H1 (cell line): ENCODE measurements at regions not wholly inside any gene's neighbourhood (a gene's known extent, or its start where the extent isn't known, plus 50 kb on each side); places are given as distances from the start of the nearest gene placed in this dataset.

Source experiments
- GABPA ChIP-seq: IDR thresholded peaks from 2 replicates; pipeline ENCODE4 v1.6.1; 2011; ENCODE audit warnings: mild to moderate bottlenecking, low read length, moderate library complexity, borderline replicate concordance; ENCODE audit not compliant: insufficient read depth
- HDAC2 ChIP-seq, 2 experiments: fragments of 300-600 bp in 1 of 2; sonication (generic) in 1 of 2; IDR thresholded peaks; 2 replicates each; pipeline ENCODE4 v1.6.1; 2011 to 2012; ENCODE audit warnings: low read depth in 2 of 2, low read length in 2 of 2, mild to moderate bottlenecking in 2 of 2, moderate library complexity in 2 of 2, borderline replicate concordance in 1 of 2, inconsistent platforms in 1 of 2
- POLR2AphosphoS5 ChIP-seq: IDR thresholded peaks from 2 replicates; pipeline ENCODE4 v1.6.1; 2011; ENCODE audit warnings: low read depth, low read length
- TBP ChIP-seq: IDR thresholded peaks from 2 replicates; pipeline ENCODE4 v1.6.1; 2011; ENCODE audit warnings: low read depth, low read length, improper control_type of control experiment

DNA sequence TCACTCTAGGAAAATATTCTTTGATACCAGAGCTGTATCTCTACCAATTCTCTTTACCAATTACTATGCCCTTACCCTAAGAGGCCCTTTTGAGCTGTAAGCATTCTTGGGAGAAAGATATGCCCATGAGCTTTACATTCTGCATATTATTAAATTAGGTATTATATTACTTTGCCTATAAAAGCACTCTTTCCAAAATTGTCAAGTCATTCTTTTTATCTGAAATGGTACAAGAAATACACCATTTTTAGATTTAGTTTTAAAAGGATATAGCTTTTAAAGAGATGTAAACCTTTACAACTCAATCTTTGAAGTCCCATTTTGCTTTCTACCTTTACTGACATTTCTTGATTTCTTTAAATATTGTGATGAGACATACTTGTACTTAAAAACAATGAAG is 343.5 kb downstream of the C12orf50 start (continued):
- TF ChIP-seq GABPA (no peak), HDAC2 (IDR thresholded peaks at IDR 0.05; ENCODE audit: borderline replicate concordance in 1 of 2, low read depth in 2 of 2, low read length in 2 of 2) (no peak), TBP (no peak), POLR2AphosphoS5 (no peak)
